B cell (primary cell): ENCODE measurements at regions not wholly inside any gene's neighbourhood (a gene's known extent, or its start where the extent isn't known, plus 50 kb on each side); places are given as distances from the start of the nearest gene placed in this dataset.

Experiments used
- ATAC-seq: fragments of 200-7000 bp; cut with Tn5 transposase; one replicate; pipeline ENCODE4 v1.10.0; 2021; ENCODE audit warnings: low read depth, mild to moderate bottlenecking, moderate number of reproducible peaks, moderate library complexity
- CTCF ChIA-PET: fragments of 350-600 bp; sonication (Branson Sonifier 250); formaldehyde crosslinking; loops from one replicate; lab custom pipeline; 2021; ENCODE audit warnings: antibody characterized with exemption, inconsistent platforms; lab: Charles Lee
- POLR2A ChIA-PET: fragments of 350-600 bp; sonication (Branson Sonifier 250); formaldehyde crosslinking; loops from one replicate; lab custom pipeline; 2021; ENCODE audit warnings: antibody characterized with exemption; lab: Charles Lee
- DNase-seq: peaks from one replicate; pipeline ENCODE4 v3.0.0; 2013
- H2AFZ ChIP-seq: 2 replicates; pipeline ENCODE4 v1.6.1; 2012; ENCODE audit warnings: mild to moderate bottlenecking, low read depth, low read length; ENCODE audit not compliant: insufficient read depth, poor library complexity, severe bottlenecking
- H3K27ac ChIP-seq, 2 donors: 1 replicate in 1 of 2; 2 replicates in 1 of 2; pipeline ENCODE4 v1.5.1; 2012 to 2013; ENCODE audit warnings: low read length in 2 of 2, mild to moderate bottlenecking in 2 of 2, moderate library complexity in 1 of 2
- H3K27me3 ChIP-seq, 4 experiments: fragments of 200-600 bp in 1 of 4; sonication (generic) in 1 of 4; replicated peaks in 1 of 4; 1 replicate in 2 of 4; 2 replicates in 2 of 4; pipeline versions ENCODE4 v1.6.1 to v1.7.0; 2013 to 2016; ENCODE audit warnings: low read length in 3 of 4, mild to moderate bottlenecking in 2 of 4, mixed read lengths in 1 of 4, moderate library complexity in 1 of 4; ENCODE audit not compliant: insufficient read depth in 4 of 4, control insufficient read depth in 3 of 4; ENCODE audit errors: control extremely low read depth in 1 of 4
- H3K36me3 ChIP-seq, 2 experiments: replicated peaks in 1 of 2; 1 replicate in 1 of 2; 2 replicates in 1 of 2; pipeline versions ENCODE4 v1.6.1 to v1.7.1; 2013; ENCODE audit warnings: low read length in 1 of 2; ENCODE audit not compliant: insufficient read depth in 2 of 2, control insufficient read depth in 1 of 2; ENCODE audit errors: control extremely low read depth in 1 of 2, extremely low read depth in 1 of 2
- H3K4me1 ChIP-seq, 2 donors: fragments of 200-600 bp in 1 of 2; sonication (generic) in 1 of 2; 1 replicate in 1 of 2; 2 replicates in 1 of 2; pipeline versions ENCODE4 v1.5.1 to v1.6.1; 2013 to 2017; ENCODE audit warnings: low read length in 2 of 2; ENCODE audit not compliant: control insufficient read depth in 2 of 2, insufficient read depth in 2 of 2
- H3K4me2 ChIP-seq: replicated peaks from 2 replicates; pipeline ENCODE3; 2012; ENCODE audit warnings: mild to moderate bottlenecking, low read depth, low read length; ENCODE audit not compliant: poor library complexity, severe bottlenecking
- H3K4me3 ChIP-seq, 5 experiments: fragments of 200-600 bp in 1 of 5; sonication (generic) in 1 of 5; 1 replicate in 3 of 5; 2 replicates in 2 of 5; pipeline versions ENCODE4 v1.5.1 to v1.7.0; 2011 to 2016; ENCODE audit warnings: low read length in 4 of 5, mild to moderate bottlenecking in 4 of 5, low read depth in 2 of 5, control low read depth in 1 of 5, moderate library complexity in 1 of 5; ENCODE audit not compliant: insufficient read depth in 1 of 5; ENCODE audit errors: control extremely low read depth in 1 of 5, extremely low read depth in 1 of 5
- H3K79me2 ChIP-seq: fragments of 200-600 bp; sonication (generic); one replicate; pipeline ENCODE4 v1.6.0; 2016; ENCODE audit warnings: low read length; ENCODE audit not compliant: control insufficient read depth, insufficient read depth
- H3K9ac ChIP-seq: fragments of 200-600 bp; sonication (generic); 2 replicates; pipeline ENCODE4 v1.6.1; 2017; ENCODE audit warnings: mild to moderate bottlenecking, low read length, moderate library complexity
- H3K9me3 ChIP-seq, 3 donors: one replicate each; pipeline versions ENCODE4 v1.6.1 to v1.7.1; 2013; ENCODE audit warnings: low read length in 2 of 3; ENCODE audit not compliant: control insufficient read depth in 2 of 3, insufficient read depth in 1 of 3; ENCODE audit errors: control extremely low read depth in 1 of 3
- H4K20me1 ChIP-seq: 2 replicates; pipeline ENCODE4 v1.6.0; 2012; ENCODE audit warnings: mild to moderate bottlenecking, low read length; ENCODE audit not compliant: insufficient read depth, control insufficient read depth, poor library complexity, severe bottlenecking
- H3K27ac Mint-ChIP-seq: one replicate; pipeline ENCODE4 v1.8.0; 2021; ENCODE audit warnings: mixed read lengths
- H3K27me3 Mint-ChIP-seq: one replicate; pipeline ENCODE4 v1.8.0; 2021; ENCODE audit warnings: mixed read lengths
- H3K4me1 Mint-ChIP-seq: one replicate; pipeline ENCODE4 v1.8.0; 2021; ENCODE audit warnings: mixed read lengths
- H3K4me3 Mint-ChIP-seq: one replicate; pipeline ENCODE4 v1.8.0; 2021; ENCODE audit warnings: mixed read lengths
- H3K9me3 Mint-ChIP-seq: one replicate; pipeline ENCODE4 v1.8.0; 2022; ENCODE audit warnings: mixed read lengths; ENCODE audit not compliant: insufficient read depth
- CTCF ChIP-seq: fragments of 200-600 bp; IDR thresholded peaks from one replicate; pipeline ENCODE4 v1.8.0; 2022; ENCODE audit warnings: antibody characterized with exemption, mild to moderate bottlenecking
- EZH2 ChIP-seq: IDR thresholded peaks from 2 replicates; pipeline ENCODE4 v1.6.1; 2012; ENCODE audit warnings: borderline replicate concordance, low read depth, mild to moderate bottlenecking, moderate library complexity, low read length; ENCODE audit not compliant: insufficient read depth, poor library complexity, severe bottlenecking
- WGBS: methylation state at CpG from one replicate; pipeline ENCODE4 v1.1.5; 2013; ENCODE audit warnings: missing lambda C conversion rate; ENCODE audit not compliant: insufficient coverage; 5-methylcytosine and 5-hydroxymethylcytosine counted together
- intact Hi-C: fragments of 100-400 bp; cut with micrococcal nuclease; formaldehyde crosslinking; loops from one replicate; pipeline ENCODE4 v1.10.0; 2022

- Mint-ChIP-seq H3K27ac (no peak overlapping the region), H3K27me3 (no peaks in the 10 kb centered on the region), H3K4me3 (no peak overlapping the region), H3K4me1 (no peaks in the 10 kb centered on the region), H3K9me3 (no peaks in the 10 kb centered on the region)
- Histone ChIP-seq H3K9me3 (no peaks in the 10 kb centered on the region), H3K27me3 (no peaks in the 10 kb centered on the region), H4K20me1 (no peaks in the 10 kb centered on the region), H3K4me3 (no peak overlapping the region), H3K27ac (no peak overlapping the region), H3K9ac (no peak overlapping the region), H3K36me3 (no peaks in the 10 kb centered on the region), H3K4me1 (no peaks in the 10 kb centered on the region), H2AFZ (no peak overlapping the region), H3K79me2 (no peaks in the 10 kb centered on the region), H3K4me2 (no peak overlapping the region)
- CTCF ChIA-PET = no interaction called here
- POLR2A ChIA-PET = no interaction called here
- DNase-seq = no peak
- TF ChIP-seq EZH2 (no peak), CTCF (no peak)
- intact Hi-C loops = no loop called here
- WGBS = 100% methylated on average over 2 of the region's 3 CpGs
- ATAC-seq = no peak
Observed at GRCh38 chr12:88923631-88924030, 343.4 kb upstream of the KITLG start.

GRCh38 chr12:88922816-88923215 is 342.5 kb upstream of the KITLG start:
- no peak overlapping the region for H3K9ac ChIP-seq
- Mint-ChIP-seq H3K4me3 (no peak overlapping the region), H3K4me1 (no peaks in the 10 kb centered on the region), H3K27ac (no peak overlapping the region), H3K9me3 (no peaks in the 10 kb centered on the region), H3K27me3 (no peaks in the 10 kb centered on the region)
- no peak for TF ChIP-seq EZH2
- TF ChIP-seq CTCF = no peak
- ChIA-PET POLR2A (no interaction called here), CTCF (no interaction called here)
- no peaks in the 10 kb centered on the region for H4K20me1 ChIP-seq
- intact Hi-C loops = no loop called here
- H3K27me3 ChIP-seq = no peaks in the 10 kb centered on the region
- no peaks in the 10 kb centered on the region for H3K9me3 ChIP-seq
- DNase-seq = no peak
- no peak overlapping the region for H3K4me3 ChIP-seq
- H3K4me2 ChIP-seq = no peak overlapping the region
- no peaks in the 10 kb centered on the region for H3K36me3 ChIP-seq
- WGBS = no CpG with 5 or more reads among the region's 1 CpG
- H2AFZ ChIP-seq = no peak overlapping the region
- no peak for ATAC-seq
- no peaks in the 10 kb centered on the region for H3K4me1 ChIP-seq
- no peaks in the 10 kb centered on the region for H3K79me2 ChIP-seq
- H3K27ac ChIP-seq = no peak overlapping the region
